ENCODE measurements at regions not wholly inside any gene's neighbourhood (a gene's known extent, or its start where the extent isn't known, plus 50 kb on each side); places are given as distances from the start of the nearest gene placed in this dataset.

GRCh38 chr3:171532294-171532693 is 72.1 kb upstream of the TNIK start:
- TF ChIP-seq, protein P1, sequence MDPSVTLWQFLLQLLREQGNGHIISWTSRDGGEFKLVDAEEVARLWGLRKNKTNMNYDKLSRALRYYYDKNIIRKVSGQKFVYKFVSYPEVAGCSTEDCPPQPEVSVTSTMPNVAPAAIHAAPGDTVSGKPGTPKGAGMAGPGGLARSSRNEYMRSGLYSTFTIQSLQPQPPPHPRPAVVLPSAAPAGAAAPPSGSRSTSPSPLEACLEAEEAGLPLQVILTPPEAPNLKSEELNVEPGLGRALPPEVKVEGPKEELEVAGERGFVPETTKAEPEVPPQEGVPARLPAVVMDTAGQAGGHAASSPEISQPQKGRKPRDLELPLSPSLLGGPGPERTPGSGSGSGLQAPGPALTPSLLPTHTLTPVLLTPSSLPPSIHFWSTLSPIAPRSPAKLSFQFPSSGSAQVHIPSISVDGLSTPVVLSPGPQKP (IDR thresholded peaks at IDR 0.05; ENCODE audit: low read depth, low read length): no peak
- no peak for TF ChIP-seq RNF2 (IDR thresholded peaks at IDR 0.05; ENCODE audit: borderline replicate concordance, low read depth)
- no peak for TF ChIP-seq GATA3 (IDR thresholded peaks at IDR 0.05; ENCODE audit: borderline replicate concordance)
- TF ChIP-seq FOSB (CRISPR knock-in tag; IDR thresholded peaks at IDR 0.05): no peak
- TF ChIP-seq NR3C1 (IDR thresholded peaks at IDR 0.05): no peak
- no peak for TF ChIP-seq SMC3 (IDR thresholded peaks at IDR 0.05)
- no peak for TF ChIP-seq RCOR1 (IDR thresholded peaks at IDR 0.05; ENCODE audit: low read depth, low read length)
- TF ChIP-seq PBX3 (IDR thresholded peaks at IDR 0.05): no peak
- TF ChIP-seq ATOH8 (CRISPR knock-in tag; IDR thresholded peaks at IDR 0.05; ENCODE audit: low read depth): no peak
- TF ChIP-seq, protein P2, sequence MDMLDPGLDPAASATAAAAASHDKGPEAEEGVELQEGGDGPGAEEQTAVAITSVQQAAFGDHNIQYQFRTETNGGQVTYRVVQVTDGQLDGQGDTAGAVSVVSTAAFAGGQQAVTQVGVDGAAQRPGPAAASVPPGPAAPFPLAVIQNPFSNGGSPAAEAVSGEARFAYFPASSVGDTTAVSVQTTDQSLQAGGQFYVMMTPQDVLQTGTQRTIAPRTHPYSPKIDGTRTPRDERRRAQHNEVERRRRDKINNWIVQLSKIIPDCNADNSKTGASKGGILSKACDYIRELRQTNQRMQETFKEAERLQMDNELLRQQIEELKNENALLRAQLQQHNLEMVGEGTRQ (IDR thresholded peaks at IDR 0.05): no peak
- no peak for TF ChIP-seq REST (IDR thresholded peaks at IDR 0.05)
- CTCF ChIA-PET: no interaction called here

GRCh38 chr3:171531716-171532115 is 71.5 kb upstream of the TNIK start:
- TF ChIP-seq MYC (IDR thresholded peaks at IDR 0.05; ENCODE audit: borderline replicate concordance, low read length) (no peak), EHF (CRISPR knock-in tag; IDR thresholded peaks at IDR 0.05) (no peak), RCOR1 (IDR thresholded peaks at IDR 0.05; ENCODE audit: low read depth, low read length) (no peak), PBX3 (IDR thresholded peaks at IDR 0.05) (no peak), GATA3 (IDR thresholded peaks at IDR 0.05; ENCODE audit: borderline replicate concordance) (no peak)
- no peak for FAIRE-seq

More at GRCh38 chr3:171532294-171532693, 72.1 kb upstream of the TNIK start:
- Histone ChIP-seq H3K9me3 (no peaks in the 10 kb centered on the region), H3K4me3 (no peak overlapping the region), H3K4me2 (no peak overlapping the region), H3K4me1 (no peaks in the 10 kb centered on the region), H3K27ac (no peak overlapping the region)
- DNase-seq (ENCODE audit: low read depth in 1 of 2, low spot score in 1 of 2) (no peak), FAIRE-seq (no peak), ATAC-seq (no peak)
- no CpG with 5 or more reads among the region's 1 CpG for WGBS (ENCODE audit: missing lambda C conversion rate)
- POLR2A ChIA-PET: no interaction called here

More at GRCh38 chr3:171531716-171532115, 71.5 kb upstream of the TNIK start:
- DNase-seq (ENCODE audit: low read depth in 1 of 2, low spot score in 1 of 2) (no peak), ATAC-seq (no peak)
- no peak overlapping the region for H3K27ac ChIP-seq
- H3K9me3 ChIP-seq: no peaks in the 10 kb centered on the region
- ChIA-PET CTCF (interaction anchor here (0.6 kb wide), 1 partner anchor 300 kb away, joined by 3 read pairs; no protein-coding TSS in a partner anchor), POLR2A (no interaction called here)
- H3K4me2 ChIP-seq: no peak overlapping the region
- H3K4me3 ChIP-seq: no peak overlapping the region
- 55% methylated on average over 2 of the region's 2 CpGs for WGBS (ENCODE audit: missing lambda C conversion rate)
- peaks cover 4% of the 10 kb centered on the region; the same call in 1 of the 3 replicates for H3K4me1 ChIP-seq

Data from A549 (cell line).